Pancreas (tissue), 10 donors: ENCODE measurements at regions not wholly inside any gene's neighbourhood (a gene's known extent, or its start where the extent isn't known, plus 50 kb on each side); places are given as distances from the start of the nearest gene placed in this dataset.

Source experiments
- ATAC-seq, 4 donors: fragments of 200-7000 bp; cut with Tn5 transposase; one replicate each; pipeline versions ENCODE4 v1.8.0 to v1.9.1; 2020; ENCODE audit warnings: mild to moderate bottlenecking in 4 of 4, moderate library complexity in 4 of 4
- DNase-seq, 6 donors: peaks; one replicate each; pipeline ENCODE4 v3.0.0-alpha.2; 2020
- FAIRE-seq: peaks from 2 replicates; lab custom pipeline; 2012; peaks lifted over from hg19 to GRCh38; lab: Jason Lieb, UNC
- H3K27ac ChIP-seq, 4 donors: fragments of 200-600 bp; sonication (generic); 1 replicate in 3 of 4; 2 replicates in 1 of 4; pipeline versions ENCODE4 v1.5.0 to v1.8.0; 2020
- H3K27me3 ChIP-seq, 4 donors: fragments of 200-600 bp; one replicate each; pipeline ENCODE4 v1.8.0; 2021
- H3K36me3 ChIP-seq, 3 donors: fragments of 200-600 bp; sonication (generic) in 1 of 3; one replicate each; pipeline versions ENCODE4 v1.5.0 to v1.8.0; 2020 to 2021
- H3K4me1 ChIP-seq, 3 donors: fragments of 200-600 bp; one replicate each; pipeline ENCODE4 v1.8.0; 2021
- H3K4me3 ChIP-seq, 4 donors: fragments of 200-600 bp; sonication (generic) in 2 of 4; one replicate each; pipeline versions ENCODE4 v1.5.0 to v1.8.0; 2020 to 2021
- H3K9me3 ChIP-seq, 4 donors: fragments of 200-600 bp; one replicate each; pipeline ENCODE4 v1.8.0; 2021
- WGBS, 2 donors: extraction: QIAGEN DNeasy Blood & Tissue Kit; methylation state at CpG; one replicate each; pipeline ENCODE4 v1.1.7; 2013; 5-methylcytosine and 5-hydroxymethylcytosine counted together
- intact Hi-C, 3 donors: fragments of 100-400 bp; cut with DNase I; formaldehyde crosslinking; loops; one replicate each; pipeline versions ENCODE4 v1.11.1 to v1.14.2; 2022
- TF ChIP-seq, protein P1 (sequence below), 4 donors: fragments of 200-600 bp; sonication (generic) in 3 of 4; IDR thresholded peaks; one replicate each; pipeline versions ENCODE4 v1.5.0 to v1.8.0; 2021; ENCODE audit warnings: antibody characterized with exemption in 4 of 4
- donor health status: healthy with polysubstance abuse.
- donor health status: DM: no; HTN: no; CAD: no; lungs with moderate emphysema.
- donor health status: DM: no; HTN: no; CAD: no.
- donor health status: control.
- donor health status: control.
- donor health status: Bipolar disorder and iron deficiency.
- donor health status: DM: yes; HTN: yes; CAD: no.
- donor health status: DM: no; HTN: no; CAD: no.
- donor health status: DM: no; HTN: no; CAD: no.
- donor health status: DM: yes; HTN: yes; CAD: no.

DNA sequence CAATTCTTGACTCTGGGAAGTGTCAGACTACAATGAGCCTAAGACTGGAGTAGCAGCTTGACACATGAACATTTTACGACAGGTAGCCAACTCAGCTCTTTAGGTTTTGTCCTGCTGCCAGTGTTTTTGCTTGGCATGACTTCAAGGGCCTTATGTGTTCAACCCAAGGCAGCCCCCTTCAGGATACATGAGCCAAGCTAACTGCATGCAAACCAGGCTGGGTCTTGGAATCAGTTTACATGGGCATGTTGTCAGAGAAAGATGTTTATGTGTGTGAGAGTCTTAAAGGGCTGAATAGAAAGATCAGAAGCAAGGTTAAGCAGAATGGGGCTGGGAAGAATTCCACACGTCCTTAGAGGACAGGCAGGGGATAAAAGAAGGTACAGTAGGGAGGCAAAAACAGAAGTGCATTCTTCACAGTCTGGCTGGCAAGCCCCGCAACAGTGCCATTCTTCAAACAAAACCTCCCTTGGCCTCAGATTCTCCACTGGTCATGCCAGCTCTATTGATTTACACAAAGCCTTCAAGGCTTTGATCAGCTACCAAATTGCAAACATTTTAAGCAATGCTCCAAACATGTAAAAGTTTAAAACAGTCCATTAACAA, 97.3 kb downstream of the NKX6-1 start:
- DNase-seq (peak in 3 of 6 donors; percentile 11 to 28 (median 20)), ATAC-seq (peak in 3 of 4 donors; percentile 32 to 71 (median 57)), FAIRE-seq (no peak)
- Histone ChIP-seq H3K4me3 (no peak overlapping the region), H3K27ac (no peak overlapping the region), H3K36me3 (no peaks in the 10 kb centered on the region), H3K4me1 (no peaks in the 10 kb centered on the region), H3K9me3 (no peaks in the 10 kb centered on the region), H3K27me3 (no peaks in the 10 kb centered on the region)
- WGBS, 2 donors: 6 to 8% methylated on average over 3 of the region's 3 CpGs
- intact Hi-C loops: no loop called here
- TF ChIP-seq, protein P1, sequence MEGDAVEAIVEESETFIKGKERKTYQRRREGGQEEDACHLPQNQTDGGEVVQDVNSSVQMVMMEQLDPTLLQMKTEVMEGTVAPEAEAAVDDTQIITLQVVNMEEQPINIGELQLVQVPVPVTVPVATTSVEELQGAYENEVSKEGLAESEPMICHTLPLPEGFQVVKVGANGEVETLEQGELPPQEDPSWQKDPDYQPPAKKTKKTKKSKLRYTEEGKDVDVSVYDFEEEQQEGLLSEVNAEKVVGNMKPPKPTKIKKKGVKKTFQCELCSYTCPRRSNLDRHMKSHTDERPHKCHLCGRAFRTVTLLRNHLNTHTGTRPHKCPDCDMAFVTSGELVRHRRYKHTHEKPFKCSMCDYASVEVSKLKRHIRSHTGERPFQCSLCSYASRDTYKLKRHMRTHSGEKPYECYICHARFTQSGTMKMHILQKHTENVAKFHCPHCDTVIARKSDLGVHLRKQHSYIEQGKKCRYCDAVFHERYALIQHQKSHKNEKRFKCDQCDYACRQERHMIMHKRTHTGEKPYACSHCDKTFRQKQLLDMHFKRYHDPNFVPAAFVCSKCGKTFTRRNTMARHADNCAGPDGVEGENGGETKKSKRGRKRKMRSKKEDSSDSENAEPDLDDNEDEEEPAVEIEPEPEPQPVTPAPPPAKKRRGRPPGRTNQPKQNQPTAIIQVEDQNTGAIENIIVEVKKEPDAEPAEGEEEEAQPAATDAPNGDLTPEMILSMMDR (IDR thresholded peaks at IDR 0.05): no peak

- no peak overlapping the region for H3K27ac ChIP-seq
- no peak overlapping the region for H3K4me3 ChIP-seq
- no peaks in the 10 kb centered on the region for H3K9me3 ChIP-seq
- ATAC-seq: no peak
- no peaks in the 10 kb centered on the region for H3K27me3 ChIP-seq
- no peak for DNase-seq
- no peaks in the 10 kb centered on the region for H3K36me3 ChIP-seq
- TF ChIP-seq, protein P1 (IDR thresholded peaks at IDR 0.05): no peak
- 65 to 79% methylated on average over 3 of the region's 3 CpGs for WGBS, 2 donors
- H3K4me1 ChIP-seq: no peaks in the 10 kb centered on the region
- intact Hi-C loops: no loop called here
- FAIRE-seq: no peak
Measured at GRCh38 chr4:84394386-84394785, 104.7 kb downstream of the NKX6-1 start.

GRCh38 chr4:84392951-84393590, 106.0 kb downstream of the NKX6-1 start:
- ATAC-seq (no peak), DNase-seq (no peak), FAIRE-seq (no peak)
- Histone ChIP-seq H3K36me3 (no peaks in the 10 kb centered on the region), H3K4me1 (no peaks in the 10 kb centered on the region), H3K27ac (no peak overlapping the region), H3K27me3 (no peaks in the 10 kb centered on the region), H3K9me3 (no peaks in the 10 kb centered on the region), H3K4me3 (no peak overlapping the region)
- intact Hi-C loops: no loop called here
- TF ChIP-seq, protein P1 (IDR thresholded peaks at IDR 0.05): no peak
- 73 to 89% methylated on average over 3 of the region's 3 CpGs for WGBS, 2 donors

GRCh38 chr4:84389406-84389805, 109.7 kb downstream of the NKX6-1 start:
- 57 to 89% methylated on average over 2 of the region's 2 CpGs for WGBS, 2 donors
- intact Hi-C loops: no loop called here
- TF ChIP-seq, protein P1 (IDR thresholded peaks at IDR 0.05): no peak
- no peak for DNase-seq
- no peak for FAIRE-seq
- no peak for ATAC-seq
- H3K27ac ChIP-seq: no peak overlapping the region
- no peaks in the 10 kb centered on the region for H3K27me3 ChIP-seq
- H3K4me1 ChIP-seq: no peaks in the 10 kb centered on the region
- H3K36me3 ChIP-seq: no peaks in the 10 kb centered on the region
- H3K9me3 ChIP-seq: no peaks in the 10 kb centered on the region
- H3K4me3 ChIP-seq: no peak overlapping the region

GRCh38 chr4:84385203-84385602, 113.9 kb downstream of the NKX6-1 start:
- Histone ChIP-seq H3K36me3 (no peaks in the 10 kb centered on the region), H3K27ac (no peak overlapping the region), H3K4me1 (no peaks in the 10 kb centered on the region), H3K9me3 (no peaks in the 10 kb centered on the region), H3K4me3 (no peak overlapping the region), H3K27me3 (no peaks in the 10 kb centered on the region)
- WGBS, 2 donors: 47 to 58% methylated on average over 2 of the region's 2 CpGs
- intact Hi-C loops: no loop called here
- FAIRE-seq: no peak
- TF ChIP-seq, protein P1 (IDR thresholded peaks at IDR 0.05): no peak
- ATAC-seq: no peak
- DNase-seq: no peak
